NB4 (cell line): ENCODE measurements at regions not wholly inside any gene's neighbourhood (a gene's known extent, or its start where the extent isn't known, plus 50 kb on each side); places are given as distances from the start of the nearest gene placed in this dataset.

Source experiments
- DNase-seq: peaks from one replicate; pipeline ENCODE4 v3.0.0; 2010; ENCODE audit warnings: low read depth
- H3K4me3 ChIP-seq: one replicate; pipeline ENCODE4 v1.5.1; 2011; ENCODE audit warnings: mild to moderate bottlenecking, low read depth, low read length, moderate library complexity
- MAX ChIP-seq: IDR thresholded peaks from 2 replicates; pipeline ENCODE4 v1.6.1; 2011; ENCODE audit warnings: low read depth, low read length
- MYC ChIP-seq: IDR thresholded peaks from 2 replicates; pipeline ENCODE4 v1.6.1; 2011; ENCODE audit warnings: low read depth, low read length
- POLR2A ChIP-seq: IDR thresholded peaks from 2 replicates; pipeline ENCODE4 v1.6.1; 2011; ENCODE audit warnings: mild to moderate bottlenecking; ENCODE audit not compliant: insufficient read length; ENCODE audit errors: extremely low read depth
- TF ChIP-seq, protein P1 (sequence below): IDR thresholded peaks from one replicate; pipeline ENCODE4 v1.5.1; 2012; ENCODE audit warnings: low read depth, low read length

- no peak for DNase-seq
- TF ChIP-seq MYC = no peak
- no peak for TF ChIP-seq POLR2A
- TF ChIP-seq, protein P1, sequence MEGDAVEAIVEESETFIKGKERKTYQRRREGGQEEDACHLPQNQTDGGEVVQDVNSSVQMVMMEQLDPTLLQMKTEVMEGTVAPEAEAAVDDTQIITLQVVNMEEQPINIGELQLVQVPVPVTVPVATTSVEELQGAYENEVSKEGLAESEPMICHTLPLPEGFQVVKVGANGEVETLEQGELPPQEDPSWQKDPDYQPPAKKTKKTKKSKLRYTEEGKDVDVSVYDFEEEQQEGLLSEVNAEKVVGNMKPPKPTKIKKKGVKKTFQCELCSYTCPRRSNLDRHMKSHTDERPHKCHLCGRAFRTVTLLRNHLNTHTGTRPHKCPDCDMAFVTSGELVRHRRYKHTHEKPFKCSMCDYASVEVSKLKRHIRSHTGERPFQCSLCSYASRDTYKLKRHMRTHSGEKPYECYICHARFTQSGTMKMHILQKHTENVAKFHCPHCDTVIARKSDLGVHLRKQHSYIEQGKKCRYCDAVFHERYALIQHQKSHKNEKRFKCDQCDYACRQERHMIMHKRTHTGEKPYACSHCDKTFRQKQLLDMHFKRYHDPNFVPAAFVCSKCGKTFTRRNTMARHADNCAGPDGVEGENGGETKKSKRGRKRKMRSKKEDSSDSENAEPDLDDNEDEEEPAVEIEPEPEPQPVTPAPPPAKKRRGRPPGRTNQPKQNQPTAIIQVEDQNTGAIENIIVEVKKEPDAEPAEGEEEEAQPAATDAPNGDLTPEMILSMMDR = no peak
- no peak for TF ChIP-seq MAX
- no peak overlapping the region for H3K4me3 ChIP-seq
Measured at GRCh38 chr6:23952245-23952644, 173.8 kb upstream of the NRSN1 start.

DNA sequence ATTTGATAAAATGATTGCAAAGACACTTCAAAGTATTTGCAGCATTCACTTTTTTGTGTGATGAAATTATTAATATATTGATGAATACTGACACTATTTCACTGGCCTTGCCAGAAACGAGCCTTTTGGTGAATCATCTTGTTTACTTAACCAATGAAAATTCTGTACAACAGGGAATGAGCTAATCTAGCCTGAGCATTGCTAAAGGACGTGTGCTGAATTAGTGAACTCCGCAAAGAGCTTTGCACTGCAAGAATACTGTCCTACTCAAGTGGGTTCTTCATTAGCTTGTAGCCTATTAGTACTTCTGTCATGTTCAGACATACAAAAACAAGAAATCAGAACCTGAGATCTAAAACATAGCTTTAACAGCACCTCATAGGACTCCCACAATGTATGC, 172.0 kb upstream of the NRSN1 start:
- no peak for DNase-seq
- TF ChIP-seq MYC (no peak), POLR2A (no peak), MAX (no peak)
- TF ChIP-seq, protein P1 = no peak

DNA sequence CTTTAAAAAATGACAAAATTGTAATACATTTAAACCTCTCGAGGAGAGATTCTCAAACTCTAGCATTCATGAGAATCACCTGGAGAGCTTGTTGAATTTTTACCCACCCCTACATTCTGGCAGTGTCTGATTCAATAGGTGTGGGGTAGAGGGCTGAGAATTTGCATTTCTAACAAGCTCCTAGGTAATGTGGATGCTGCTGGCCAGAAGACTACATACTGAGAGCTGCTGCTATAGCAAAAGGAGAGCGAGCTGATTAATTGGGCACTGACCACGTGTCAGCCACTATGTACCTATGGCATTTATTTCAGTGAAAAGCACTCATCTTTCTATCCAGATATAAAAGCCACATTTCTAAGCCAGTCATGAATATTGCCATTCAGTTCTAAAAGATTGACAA, 169.0 kb upstream of the NRSN1 start:
- no peak overlapping the region for H3K4me3 ChIP-seq
- TF ChIP-seq MAX (no peak), POLR2A (no peak), MYC (no peak)
- TF ChIP-seq, protein P1 = no peak
- DNase-seq = no peak

More for the DNA sequence above, 172.0 kb upstream of the NRSN1 start:
- H3K4me3 ChIP-seq = no peak overlapping the region

DNA sequence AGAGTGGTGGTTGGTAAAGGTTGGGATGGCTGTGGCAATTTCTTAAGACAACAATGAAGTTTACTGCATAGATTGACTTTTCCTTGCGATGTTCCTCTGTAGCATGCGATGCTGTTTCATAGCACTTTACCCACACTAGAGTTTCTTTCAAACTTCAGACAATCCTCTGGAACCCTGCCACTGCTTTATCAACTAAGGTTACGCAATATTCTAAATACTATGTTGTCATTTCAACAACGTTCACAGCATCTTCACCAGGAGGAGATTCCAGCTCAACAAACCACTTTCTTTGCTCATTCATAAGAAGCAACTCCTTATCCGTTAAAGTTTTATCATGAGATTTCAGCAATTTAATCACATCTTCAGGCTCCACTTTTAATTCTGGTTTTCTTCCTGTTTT, 161.2 kb upstream of the NRSN1 start:
- TF ChIP-seq MAX (no peak), POLR2A (no peak), MYC (no peak)
- TF ChIP-seq, protein P1 = no peak
- DNase-seq = no peak
- H3K4me3 ChIP-seq = no peak overlapping the region

DNA sequence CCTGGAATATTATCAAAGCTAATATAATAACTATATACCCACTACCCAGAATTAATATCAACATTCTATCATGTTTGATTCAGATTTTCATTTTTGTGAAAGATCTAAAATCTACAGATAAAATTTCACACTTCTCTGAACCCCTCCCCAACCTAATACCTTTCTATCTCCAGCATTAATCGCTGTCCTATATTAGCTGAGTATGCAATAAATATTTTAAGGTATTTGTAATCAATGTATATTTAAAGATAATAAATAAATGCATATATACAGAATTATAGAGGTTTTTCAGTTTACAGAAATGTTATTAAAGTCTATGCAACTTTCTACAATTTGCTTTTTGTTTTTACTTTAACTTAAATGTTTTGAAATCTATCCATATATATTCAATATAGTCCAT, 156.7 kb upstream of the NRSN1 start:
- DNase-seq = no peak
- H3K4me3 ChIP-seq = no peak overlapping the region
- no peak for TF ChIP-seq POLR2A
- no peak for TF ChIP-seq MAX
- no peak for TF ChIP-seq MYC
- TF ChIP-seq, protein P1 = no peak

DNA sequence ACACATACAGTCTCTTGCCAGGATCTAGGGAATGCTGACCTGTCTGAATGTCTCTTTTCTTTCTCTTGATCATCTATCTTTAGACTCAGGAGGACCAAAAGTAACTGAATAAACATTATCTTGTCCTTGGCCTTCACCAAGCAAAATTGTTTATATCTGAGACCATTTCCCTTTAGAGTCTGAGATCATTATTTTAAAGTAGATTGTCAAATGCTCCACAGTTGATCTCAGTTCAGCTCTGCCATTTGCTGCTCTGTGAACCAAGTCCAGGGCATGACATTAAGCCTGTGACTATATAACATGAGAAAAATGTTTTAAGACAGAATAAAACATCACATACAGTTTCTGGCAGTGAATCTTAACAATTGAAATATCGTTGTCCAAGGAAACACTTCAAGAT, 148.3 kb upstream of the NRSN1 start:
- no peak for TF ChIP-seq MAX
- TF ChIP-seq MYC = no peak
- TF ChIP-seq, protein P1 = no peak
- no peak for TF ChIP-seq POLR2A
- H3K4me3 ChIP-seq = no peak overlapping the region

More for the DNA sequence above, 148.3 kb upstream of the NRSN1 start:
- DNase-seq = no peak
